ENCODE measurements at regions not wholly inside any gene's neighbourhood (a gene's known extent, or its start where the extent isn't known, plus 50 kb on each side); places are given as distances from the start of the nearest gene placed in this dataset.

- H4K20me1 ChIP-seq (replicated peaks; ENCODE audit: control insufficient read depth, extremely low read depth, insufficient read depth, low read length): no peaks in the 10 kb centered on the region
- no peaks in the 10 kb centered on the region for H3K36me3 ChIP-seq (ENCODE audit: control insufficient read depth in 2 of 2, extremely low read depth in 1 of 2, insufficient read depth in 2 of 2, low read length in 2 of 2)
- H3K4me2 ChIP-seq (ENCODE audit: insufficient read depth, low read length): no peak overlapping the region
- H3K9ac ChIP-seq (replicated peaks; ENCODE audit: extremely low read depth, insufficient read depth, low read length): no peak overlapping the region
- dilution Hi-C loops (cut with MboI; ENCODE audit: extremely low pct_ligation_motif_present, low sequenced_read_pairs) (no loop called here), intact Hi-C loops (cut with micrococcal nuclease) (no loop called here)
- H3K4me3 ChIP-seq (replicated peaks in 1 of 3; ENCODE audit: insufficient read depth in 1 of 3, low read depth in 1 of 3, low read length in 3 of 3): no peak overlapping the region
- TF ChIP-seq FOS (IDR thresholded peaks at IDR 0.05; ENCODE audit: borderline replicate concordance, insufficient read depth, low read length) (no peak), MAX (IDR thresholded peaks at IDR 0.05; ENCODE audit: insufficient read depth, insufficient read length) (no peak), POLR2A (IDR thresholded peaks at IDR 0.05; ENCODE audit: low read depth, low read length) (no peak), CTCF (IDR thresholded peaks at IDR 0.05; ENCODE audit: extremely low read depth in 1 of 2, insufficient read depth in 1 of 2, low read depth in 1 of 2, low read length in 2 of 2) (no peak), MYC (IDR thresholded peaks at IDR 0.05; ENCODE audit: low read depth, low read length) (no peak), GATA2 (IDR thresholded peaks at IDR 0.05; ENCODE audit: insufficient read depth, insufficient read length, low read depth, low read length) (no peak), EZH2 (IDR thresholded peaks at IDR 0.05; ENCODE audit: borderline replicate concordance, low read depth, low read length, severe bottlenecking) (no peak), POLR2AphosphoS5 (IDR thresholded peaks at IDR 0.05; ENCODE audit: insufficient read depth, low read depth, low read length) (no peak), JUN (IDR thresholded peaks at IDR 0.05; ENCODE audit: borderline replicate concordance, insufficient read depth, insufficient read length, low read depth) (no peak)
- no peaks in the 10 kb centered on the region for H3K9me1 ChIP-seq (replicated peaks; ENCODE audit: control insufficient read depth, extremely low read depth, insufficient read depth, low read length)
- FAIRE-seq (no peak), DNase-seq (ENCODE audit: low read depth, low spot score) (no peak)
- no peak overlapping the region for H3K27ac ChIP-seq (ENCODE audit: insufficient read depth, low read depth, low read length)
- no TSS peak for BruUV-seq (replicated peaks)
- H2AFZ ChIP-seq (ENCODE audit: low read depth, low read length): no peak overlapping the region
- ChIA-PET POLR2A (no interaction called here), CTCF (no interaction called here)
- no peaks in the 10 kb centered on the region for H3K27me3 ChIP-seq (ENCODE audit: control insufficient read depth in 2 of 2, insufficient read depth in 2 of 2, low read length in 2 of 2)
- H3K9me3 ChIP-seq (replicated peaks; ENCODE audit: control insufficient read depth, insufficient read depth, low read length): no peaks in the 10 kb centered on the region
- H3K79me2 ChIP-seq (ENCODE audit: control insufficient read depth, insufficient read depth, low read length): no peaks in the 10 kb centered on the region
- no peaks in the 10 kb centered on the region for H3K4me1 ChIP-seq (ENCODE audit: control insufficient read depth, extremely low read depth, insufficient read depth, low read length)
Observed at GRCh38 chr13:80584785-80585184, 243.9 kb upstream of the SPRY2 start.

Measured in endothelial cell of umbilical vein (primary cell).